Nephron (organoid): ENCODE measurements at regions not wholly inside any gene's neighbourhood (a gene's known extent, or its start where the extent isn't known, plus 50 kb on each side); places are given as distances from the start of the nearest gene placed in this dataset.

Source experiments
- H3K27ac Mint-ChIP-seq, 3 experiments: 2 replicates each; pipeline ENCODE4 v1.8.0; 2020; ENCODE audit warnings: mixed read lengths in 3 of 3, mild to moderate bottlenecking in 2 of 3, moderate library complexity in 1 of 3
- H3K27me3 Mint-ChIP-seq: 2 replicates; pipeline ENCODE4 v1.8.0; 2021; ENCODE audit warnings: low read depth, mild to moderate bottlenecking, moderate library complexity, mixed read lengths
- H3K36me3 Mint-ChIP-seq: 2 replicates; pipeline ENCODE4 v1.8.0; 2020; ENCODE audit warnings: low read depth, mixed read lengths
- H3K4me1 Mint-ChIP-seq: 2 replicates; pipeline ENCODE4 v1.8.0; 2020; ENCODE audit warnings: mixed read lengths
- H3K4me3 Mint-ChIP-seq, 3 experiments: 2 replicates each; pipeline ENCODE4 v1.8.0; 2020; ENCODE audit warnings: mild to moderate bottlenecking in 3 of 3, mixed read lengths in 3 of 3, moderate library complexity in 2 of 3
- H3K9me3 Mint-ChIP-seq: 2 replicates; pipeline ENCODE4 v1.8.0; 2020; ENCODE audit warnings: mixed read lengths
- CTCF ChIP-seq, 3 experiments: fragments of 200-600 bp; sonication (generic); IDR thresholded peaks; one replicate each; pipeline ENCODE4 v1.5.0; 2021; ENCODE audit warnings: antibody characterized with exemption in 3 of 3; ENCODE audit not compliant: unreplicated experiment in 3 of 3

- peaks cover 8% of the 10 kb centered on the region for H3K27me3 Mint-ChIP-seq
- H3K4me3 Mint-ChIP-seq, result no peak overlapping the region
- H3K36me3 Mint-ChIP-seq, result no peaks in the 10 kb centered on the region
- no peak for TF ChIP-seq CTCF (IDR thresholded peaks at IDR 0.05; ENCODE audit: unreplicated experiment in 3 of 3)
- H3K4me1 Mint-ChIP-seq, result peaks cover 11% of the 10 kb centered on the region
- no peaks in the 10 kb centered on the region for H3K9me3 Mint-ChIP-seq
- no peak overlapping the region for H3K27ac Mint-ChIP-seq
Observed at GRCh38 chr15:92705764-92706163, 50.2 kb upstream of the FAM174B start.

GRCh38 chr15:92706201-92706600 lies 50.6 kb upstream of the FAM174B start:
- Mint-ChIP-seq H3K36me3 (no peaks in the 10 kb centered on the region), H3K27me3 (peaks cover 8% of the 10 kb centered on the region), H3K9me3 (no peaks in the 10 kb centered on the region), H3K4me3 (no peak overlapping the region), H3K4me1 (peaks cover 11% of the 10 kb centered on the region), H3K27ac (no peak overlapping the region)
- no peak for TF ChIP-seq CTCF (IDR thresholded peaks at IDR 0.05; ENCODE audit: unreplicated experiment in 3 of 3)

- TF ChIP-seq CTCF (IDR thresholded peaks at IDR 0.05; ENCODE audit: unreplicated experiment in 3 of 3), result no peak
- H3K36me3 Mint-ChIP-seq, result no peaks in the 10 kb centered on the region
- H3K4me1 Mint-ChIP-seq, result peaks cover 16% of the 10 kb centered on the region
- H3K9me3 Mint-ChIP-seq, result no peaks in the 10 kb centered on the region
- H3K27ac Mint-ChIP-seq, result no peak overlapping the region
- H3K27me3 Mint-ChIP-seq, result peaks cover 3% of the 10 kb centered on the region
- H3K4me3 Mint-ChIP-seq, result no peak overlapping the region
Observed at GRCh38 chr15:92707880-92708551, 52.4 kb upstream of the FAM174B start.

GRCh38 chr15:92708635-92709034 lies 53.1 kb upstream of the FAM174B start:
- H3K27me3 Mint-ChIP-seq, result no peaks in the 10 kb centered on the region
- H3K4me1 Mint-ChIP-seq, result peaks cover 16% of the 10 kb centered on the region
- no peaks in the 10 kb centered on the region for H3K9me3 Mint-ChIP-seq
- TF ChIP-seq CTCF (IDR thresholded peaks at IDR 0.05; ENCODE audit: unreplicated experiment in 3 of 3), result no peak
- no peak overlapping the region for H3K4me3 Mint-ChIP-seq
- no peaks in the 10 kb centered on the region for H3K36me3 Mint-ChIP-seq
- no peak overlapping the region for H3K27ac Mint-ChIP-seq

GRCh38 chr15:92709110-92709790 lies 53.7 kb upstream of the FAM174B start:
- Mint-ChIP-seq H3K27me3 (no peaks in the 10 kb centered on the region), H3K9me3 (no peaks in the 10 kb centered on the region), H3K4me1 (peaks cover 21% of the 10 kb centered on the region), H3K36me3 (no peaks in the 10 kb centered on the region), H3K4me3 (no peak overlapping the region), H3K27ac (peak overlapping the region in 2 of 3 experiments; percentile 9 to 14)
- TF ChIP-seq CTCF (IDR thresholded peaks at IDR 0.05; ENCODE audit: unreplicated experiment in 3 of 3), result no peak

- H3K27ac Mint-ChIP-seq, result no peak overlapping the region
- peaks cover 35% of the 10 kb centered on the region for H3K4me1 Mint-ChIP-seq
- TF ChIP-seq CTCF (IDR thresholded peaks at IDR 0.05; ENCODE audit: unreplicated experiment in 3 of 3), result no peak
- H3K4me3 Mint-ChIP-seq, result peak overlapping the region; percentile 44 to 62 (median 60)
- H3K36me3 Mint-ChIP-seq, result no peaks in the 10 kb centered on the region
- no peaks in the 10 kb centered on the region for H3K9me3 Mint-ChIP-seq
- no peaks in the 10 kb centered on the region for H3K27me3 Mint-ChIP-seq
Observed at GRCh38 chr15:92711457-92711831, 55.9 kb upstream of the FAM174B start.
